ENCODE measurements at regions not wholly inside any gene's neighbourhood (a gene's known extent, or its start where the extent isn't known, plus 50 kb on each side); places are given as distances from the start of the nearest gene placed in this dataset.

GRCh38 chr18:14921031-14921430, 173.1 kb downstream of the ANKRD30B start:
- Mint-ChIP-seq H3K36me3 (peaks cover 77% of the 10 kb centered on the region), H3K4me1 (no peaks in the 10 kb centered on the region), H3K9me3 (peaks cover 82% of the 10 kb centered on the region), H3K4me3 (no peak overlapping the region), H3K27me3 (ENCODE audit: low read depth) (peaks cover 22% of the 10 kb centered on the region), H3K27ac (no peak overlapping the region)
- DNase-seq (ENCODE audit: low spot score): no peak
- no peak for ATAC-seq
- TF ChIP-seq MYBL2 (CRISPR knock-in tag; IDR thresholded peaks at IDR 0.05): no peak
- no peak for TF ChIP-seq ATF2 (CRISPR knock-in tag; IDR thresholded peaks at IDR 0.05; ENCODE audit: borderline replicate concordance, low read depth)
- no peak for TF ChIP-seq RELA (CRISPR knock-in tag; IDR thresholded peaks at IDR 0.05; ENCODE audit: borderline replicate concordance)
- TF ChIP-seq ZNF416 (CRISPR knock-in tag; IDR thresholded peaks at IDR 0.05): no peak
- no peak for TF ChIP-seq TCF7 (CRISPR knock-in tag; IDR thresholded peaks at IDR 0.05; ENCODE audit: low read depth)
- TF ChIP-seq ZNF532 (CRISPR knock-in tag; IDR thresholded peaks at IDR 0.05; ENCODE audit: borderline replicate concordance): no peak
- TF ChIP-seq CREM (CRISPR knock-in tag; IDR thresholded peaks at IDR 0.05): no peak
- TF ChIP-seq OVOL2 (CRISPR knock-in tag; IDR thresholded peaks at IDR 0.05; ENCODE audit: borderline replicate concordance): no peak
- TF ChIP-seq JUN (CRISPR knock-in tag; IDR thresholded peaks at IDR 0.05): no peak
- no peak for TF ChIP-seq GABPB1 (CRISPR knock-in tag; IDR thresholded peaks at IDR 0.05)
- TF ChIP-seq HMGXB4 (CRISPR knock-in tag; IDR thresholded peaks at IDR 0.05): no peak
- CTCF ChIA-PET: no interaction called here
- POLR2A ChIA-PET: no interaction called here

GRCh38 chr18:14921547-14921946, 173.6 kb downstream of the ANKRD30B start:
- ChIA-PET CTCF (no interaction called here), POLR2A (no interaction called here)
- Mint-ChIP-seq H3K27me3 (ENCODE audit: low read depth) (peaks cover 22% of the 10 kb centered on the region), H3K4me3 (no peak overlapping the region), H3K4me1 (no peaks in the 10 kb centered on the region), H3K27ac (no peak overlapping the region), H3K9me3 (peaks cover 80% of the 10 kb centered on the region), H3K36me3 (peaks cover 75% of the 10 kb centered on the region)
- DNase-seq (ENCODE audit: low spot score) (no peak), ATAC-seq (no peak)
- TF ChIP-seq USF1 (CRISPR knock-in tag; IDR thresholded peaks at IDR 0.05) (no peak), ETV6 (CRISPR knock-in tag; IDR thresholded peaks at IDR 0.05) (no peak), PREB (CRISPR knock-in tag; IDR thresholded peaks at IDR 0.05; ENCODE audit: borderline replicate concordance) (no peak), E2F5 (CRISPR knock-in tag; IDR thresholded peaks at IDR 0.05) (no peak), JUN (CRISPR knock-in tag; IDR thresholded peaks at IDR 0.05) (no peak), ZNF138 (CRISPR knock-in tag; conservative IDR thresholded peaks at IDR 0.05) (no peak), RORB (CRISPR knock-in tag; IDR thresholded peaks at IDR 0.05) (no peak), OVOL2 (CRISPR knock-in tag; IDR thresholded peaks at IDR 0.05; ENCODE audit: borderline replicate concordance) (no peak), ZNF263 (CRISPR knock-in tag; IDR thresholded peaks at IDR 0.05; ENCODE audit: low read depth) (no peak), RELA (CRISPR knock-in tag; IDR thresholded peaks at IDR 0.05; ENCODE audit: borderline replicate concordance) (no peak)

Data from WTC11 (cell line).